ENCODE measurements at regions not wholly inside any gene's neighbourhood (a gene's known extent, or its start where the extent isn't known, plus 50 kb on each side); places are given as distances from the start of the nearest gene placed in this dataset.
"Not testable (repeated sequence)": the region's sequence is repeated elsewhere in the genome, so short reads cannot be mapped to it uniquely, and the experiment has no call there.

GRCh38 chr11:112344040-112344413 is 83.4 kb upstream of the PLET1 start:
- TF ChIP-seq CTCF (IDR thresholded peaks at IDR 0.05; ENCODE audit: insufficient read depth, missing control alignments): no peak
- DNase-seq (ENCODE audit: insufficient read length, low spot score) (no peak), FAIRE-seq (no peak)

- TF ChIP-seq CTCF (IDR thresholded peaks at IDR 0.05; ENCODE audit: insufficient read depth, missing control alignments): no peak
- FAIRE-seq (no peak), DNase-seq (ENCODE audit: insufficient read length, low spot score) (no peak)
Measured at GRCh38 chr11:112345166-112345565, 84.5 kb upstream of the PLET1 start.

- no peak for TF ChIP-seq CTCF (IDR thresholded peaks at IDR 0.05; ENCODE audit: insufficient read depth, missing control alignments)
- FAIRE-seq (no peak), DNase-seq (ENCODE audit: insufficient read length, low spot score) (no peak)
Measured at GRCh38 chr11:112345706-112346105, 85.0 kb upstream of the PLET1 start.

GRCh38 chr11:112346586-112346985 is 85.9 kb upstream of the PLET1 start:
- FAIRE-seq: no peak
- TF ChIP-seq CTCF (IDR thresholded peaks at IDR 0.05; ENCODE audit: insufficient read depth, missing control alignments): no peak
- no peak for DNase-seq (ENCODE audit: insufficient read length, low spot score)

- TF ChIP-seq CTCF (IDR thresholded peaks at IDR 0.05; ENCODE audit: insufficient read depth, missing control alignments): no peak
- DNase-seq (ENCODE audit: insufficient read length, low spot score) (no peak), FAIRE-seq (no peak)
Measured at GRCh38 chr11:112348480-112349029, 87.9 kb upstream of the PLET1 start.

- not testable (repeated sequence) for FAIRE-seq; DNase-seq (ENCODE audit: insufficient read length, low spot score)
Measured at GRCh38 chr11:112351423-112351822, 90.8 kb upstream of the PLET1 start.

- no peak for TF ChIP-seq CTCF (IDR thresholded peaks at IDR 0.05; ENCODE audit: insufficient read depth, missing control alignments)
- DNase-seq (ENCODE audit: insufficient read length, low spot score): no peak
Measured at GRCh38 chr11:112352907-112353306, 92.2 kb upstream of the PLET1 start.

GRCh38 chr11:112354364-112354763 is 93.7 kb upstream of the PLET1 start:
- no peak for TF ChIP-seq CTCF (IDR thresholded peaks at IDR 0.05; ENCODE audit: insufficient read depth, missing control alignments)
- DNase-seq (ENCODE audit: insufficient read length, low spot score) (no peak), FAIRE-seq (no peak)

More at GRCh38 chr11:112352907-112353306, 92.2 kb upstream of the PLET1 start:
- FAIRE-seq: no peak

Data from D721Med (cell line).